Stimulated activated CD4-positive, alpha-beta T cell treated with anti-CD3 and anti-CD28 coated beads, TNF-alpha, amount 100 ng/mL, for 1 hour (primary cell): ENCODE measurements at regions not wholly inside any gene's neighbourhood (a gene's known extent, or its start where the extent isn't known, plus 50 kb on each side); places are given as distances from the start of the nearest gene placed in this dataset.

Experiments
- DNase-seq, 3 donors: peaks; one replicate each; pipeline ENCODE4 v3.0.0-alpha.2; 2020; ENCODE audit warnings: low read depth in 3 of 3, low spot score in 1 of 3

DNA sequence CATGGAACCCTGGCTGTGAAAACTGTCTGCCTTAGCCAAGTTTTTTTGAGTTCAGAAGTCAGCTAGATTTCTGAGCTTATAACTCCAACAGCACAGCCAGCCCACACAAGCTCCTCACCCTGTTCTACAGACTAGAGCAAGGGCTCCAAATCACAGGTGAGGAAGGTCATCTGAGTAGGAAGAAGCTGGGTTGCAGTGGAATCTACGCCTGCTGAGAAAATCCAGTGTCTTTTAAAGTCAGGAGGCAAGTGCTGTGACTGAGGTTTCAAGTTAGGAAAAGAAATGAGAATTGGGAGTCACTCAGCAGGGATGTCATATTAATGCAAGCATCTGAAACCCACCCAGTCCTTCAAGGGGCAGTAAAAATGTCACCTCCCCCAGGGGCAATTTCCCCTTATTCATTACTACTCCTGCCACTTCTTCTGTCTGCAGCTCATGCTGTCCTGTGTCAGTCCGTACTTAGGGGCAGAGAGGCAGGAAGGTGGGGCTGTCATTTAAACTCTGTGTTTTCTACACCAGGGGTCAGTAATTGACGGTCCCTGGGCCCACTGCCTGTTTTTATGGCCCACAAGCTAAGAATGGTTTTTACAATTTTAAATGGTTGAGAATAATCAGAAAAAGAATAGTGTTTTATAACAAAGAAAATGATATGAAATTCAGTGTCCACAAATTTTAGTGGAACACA, 551.1 kb downstream of the BCL11A start:
- DNase-seq = no peak

DNA sequence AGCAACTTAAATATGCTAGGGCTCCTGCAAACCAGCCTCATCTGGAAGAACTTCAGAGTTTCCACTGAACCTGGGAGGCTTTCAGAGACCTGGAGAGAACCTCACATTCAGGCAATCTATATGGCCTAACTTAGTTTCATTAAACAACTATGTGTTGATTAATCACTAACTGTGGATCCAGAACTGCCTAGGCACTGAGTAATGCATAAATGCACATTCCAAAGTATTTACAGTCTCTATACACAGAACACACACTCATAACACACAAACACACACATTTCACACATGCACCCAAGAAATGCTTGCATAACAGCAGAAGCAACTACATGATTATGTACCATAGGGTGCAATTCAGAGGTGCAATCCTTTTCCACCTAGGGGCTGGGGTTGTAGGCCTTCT, 552.8 kb downstream of the BCL11A start:
- DNase-seq = no peak

DNA sequence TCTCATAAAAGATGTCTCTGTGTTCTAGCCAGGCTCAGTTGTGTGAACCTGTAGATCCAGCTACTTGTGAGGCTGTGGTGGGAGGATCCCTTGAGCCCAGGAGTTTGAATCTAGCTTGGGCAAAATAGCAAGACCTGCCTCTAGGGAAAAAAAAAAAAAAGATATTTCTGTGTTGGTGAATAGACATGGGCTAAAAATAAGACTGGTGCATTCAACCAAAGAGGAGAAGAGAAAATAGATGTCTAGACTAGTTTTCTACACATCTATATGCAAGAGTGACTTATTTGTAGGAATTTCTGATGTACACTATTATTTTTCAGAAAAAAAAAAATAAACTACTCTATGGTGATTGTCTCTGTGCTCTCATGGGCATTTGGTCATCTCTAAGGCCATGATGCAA, 555.1 kb downstream of the BCL11A start:
- DNase-seq = no peak

DNA sequence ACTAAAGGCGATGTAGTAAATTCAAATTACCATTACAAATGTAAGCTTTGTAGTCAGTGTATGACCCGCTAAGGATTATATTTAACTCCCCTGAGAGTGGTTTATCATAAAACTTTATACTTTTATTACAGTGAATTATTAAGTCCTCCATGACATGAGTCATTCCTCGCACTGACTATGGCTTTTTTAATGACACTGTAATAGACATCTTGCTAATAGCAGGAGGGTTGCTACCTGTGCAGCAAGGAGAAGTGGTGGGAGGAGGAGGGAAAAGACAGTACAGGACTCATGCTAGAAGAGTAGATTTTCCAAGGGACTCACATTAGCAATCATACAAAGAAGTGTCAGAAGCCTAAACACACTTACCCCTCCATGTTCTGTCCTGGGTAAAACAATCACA, 556.1 kb downstream of the BCL11A start:
- DNase-seq = no peak

DNA sequence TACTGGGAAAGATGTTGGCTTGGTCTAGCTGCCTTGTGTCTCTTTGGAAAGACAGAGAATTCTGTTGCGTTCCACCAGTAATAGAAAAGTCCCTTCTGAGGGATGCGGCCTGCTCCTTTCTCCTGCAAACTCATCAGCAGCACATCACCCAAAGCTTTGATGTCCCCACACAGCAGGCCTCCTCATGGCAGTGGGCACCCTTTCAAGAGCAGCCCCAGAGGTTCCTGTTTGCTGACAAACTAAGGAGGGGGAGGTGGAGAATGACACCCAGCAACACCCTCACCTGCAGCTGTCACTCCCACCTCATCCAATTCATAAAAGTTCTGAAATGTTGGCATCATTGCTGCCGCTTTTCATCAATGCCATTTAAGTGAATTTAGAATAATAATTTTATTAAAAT, 556.6 kb downstream of the BCL11A start:
- DNase-seq = no peak

DNA sequence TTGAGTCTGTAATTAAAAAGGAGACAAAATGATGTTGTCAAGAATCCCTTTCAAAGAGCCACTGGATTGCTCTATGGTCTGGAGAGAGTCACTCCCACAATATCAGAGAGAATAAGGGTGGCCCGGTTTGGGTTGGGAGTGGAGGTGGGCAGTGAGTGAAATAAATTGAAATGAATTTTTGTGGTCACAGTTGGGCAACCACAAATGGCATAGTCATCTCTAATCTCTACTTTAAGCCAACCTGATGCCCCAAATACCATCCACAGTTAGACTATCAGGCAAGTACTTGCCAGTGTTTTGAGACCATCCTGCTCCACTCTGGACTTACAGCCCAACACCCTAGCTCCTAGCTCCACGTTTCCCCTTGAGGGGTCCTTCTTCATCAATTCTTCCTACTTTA, 559.7 kb downstream of the BCL11A start:
- no peak for DNase-seq

DNA sequence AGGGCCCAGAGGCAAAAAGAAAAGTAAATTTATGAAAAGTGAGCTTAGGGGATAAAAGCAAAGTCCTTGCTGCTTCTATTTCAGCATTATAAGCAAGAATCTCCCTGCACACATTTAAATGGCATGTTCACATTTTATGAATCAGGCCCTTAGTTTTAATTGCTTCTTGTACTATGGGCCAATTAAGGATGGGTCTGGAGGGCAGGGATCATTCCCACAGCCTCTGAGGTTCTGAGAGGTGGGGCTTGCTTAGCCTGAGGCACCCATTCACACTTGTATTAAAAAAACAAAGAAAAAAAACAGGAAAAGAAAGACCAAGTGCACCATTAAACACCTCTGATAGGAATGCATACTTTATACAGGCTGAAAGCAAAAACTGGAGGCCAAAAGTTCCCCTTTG, 565.1 kb downstream of the BCL11A start:
- no peak for DNase-seq

DNA sequence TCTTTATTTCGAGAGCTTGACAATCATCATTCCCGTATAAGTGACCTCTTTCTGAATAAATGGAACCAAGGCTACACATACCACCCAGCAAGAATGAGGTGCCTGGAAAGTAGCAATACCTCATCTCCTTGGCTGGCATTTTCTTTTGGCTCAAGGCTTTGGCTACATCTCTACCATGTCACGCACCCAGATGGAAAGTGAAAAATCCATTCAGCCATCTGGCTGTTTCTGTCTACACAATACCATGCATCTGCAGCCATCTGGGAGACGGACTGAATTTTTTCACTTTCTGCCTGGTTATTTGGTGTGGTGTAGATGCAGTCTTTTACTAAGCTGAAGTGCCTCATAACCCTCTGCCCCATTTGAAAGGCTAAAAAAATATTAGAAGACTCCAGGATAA, 566.9 kb downstream of the BCL11A start:
- DNase-seq = no peak

DNA sequence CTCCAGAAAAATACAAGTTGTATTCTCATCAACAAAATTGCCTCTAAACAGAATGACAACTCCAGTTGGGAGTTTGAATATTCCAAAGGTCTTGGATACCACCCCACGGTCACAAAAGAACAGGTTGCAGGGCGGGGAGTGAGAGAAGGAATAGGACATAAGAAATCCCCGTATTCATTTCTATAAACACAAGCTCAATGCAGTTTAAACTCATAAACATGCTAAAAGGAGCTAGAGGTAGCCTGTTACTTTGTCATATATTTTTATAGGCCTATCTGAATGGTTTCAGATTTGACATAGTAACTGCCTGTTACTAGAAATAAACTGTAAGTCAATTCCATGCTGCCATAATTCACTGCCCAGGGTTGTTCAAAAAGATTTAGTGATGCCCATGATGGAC, 567.5 kb downstream of the BCL11A start:
- no peak for DNase-seq

DNA sequence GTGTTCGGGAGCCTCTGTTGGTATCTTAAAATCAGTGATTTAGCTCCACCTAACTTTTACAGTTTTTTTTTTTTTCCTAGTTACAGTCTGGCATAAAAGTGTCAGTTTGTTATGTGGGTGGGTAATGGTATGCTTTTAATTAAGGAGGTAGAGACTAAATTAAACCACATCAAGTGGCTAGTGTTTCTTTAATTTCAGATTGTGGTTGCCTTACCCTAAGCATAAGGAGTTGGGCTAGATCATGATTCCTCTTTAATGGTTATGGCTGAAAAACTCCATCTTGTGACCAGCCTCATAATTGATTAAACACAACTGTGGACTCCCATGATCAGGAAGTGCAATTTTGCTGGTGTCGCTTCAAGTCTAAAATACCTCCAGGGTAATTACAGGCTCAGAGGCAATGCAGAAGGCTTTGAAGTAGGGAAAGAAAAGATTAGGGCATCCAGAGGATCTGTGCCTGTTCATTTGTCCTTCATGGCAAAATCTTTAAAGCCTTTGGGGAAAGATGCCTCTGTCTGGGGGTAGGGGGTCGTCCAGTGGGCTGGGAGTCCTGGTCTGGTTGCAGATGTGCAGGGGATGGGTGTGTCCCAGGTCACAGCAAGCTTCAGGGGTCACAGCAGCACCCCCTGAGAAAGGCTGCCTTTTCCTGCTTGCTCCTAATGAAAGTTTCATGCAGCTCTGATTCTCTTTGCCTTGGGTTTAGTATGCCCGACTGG, 579.2 kb downstream of the BCL11A start:
- DNase-seq = no peak

DNA sequence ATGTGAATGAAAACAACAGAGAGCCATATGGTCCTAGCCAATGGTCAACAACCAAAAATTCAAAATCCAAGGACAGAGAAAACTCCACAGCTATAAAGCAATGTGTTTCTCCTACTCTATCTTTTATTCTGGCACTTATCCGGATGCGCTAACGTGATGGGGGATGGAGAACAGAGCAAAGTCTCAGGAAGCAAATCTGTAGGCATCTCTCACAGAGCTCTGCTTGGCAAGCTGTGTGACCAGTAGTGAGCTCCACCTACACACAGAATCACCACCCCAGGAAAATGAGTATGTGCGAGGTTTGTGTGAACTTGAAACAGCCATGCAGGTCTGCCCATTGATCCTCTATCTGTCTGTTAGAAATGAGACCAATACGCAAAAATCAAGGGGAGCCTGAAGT, 584.3 kb downstream of the BCL11A start:
- DNase-seq = no peak

DNA sequence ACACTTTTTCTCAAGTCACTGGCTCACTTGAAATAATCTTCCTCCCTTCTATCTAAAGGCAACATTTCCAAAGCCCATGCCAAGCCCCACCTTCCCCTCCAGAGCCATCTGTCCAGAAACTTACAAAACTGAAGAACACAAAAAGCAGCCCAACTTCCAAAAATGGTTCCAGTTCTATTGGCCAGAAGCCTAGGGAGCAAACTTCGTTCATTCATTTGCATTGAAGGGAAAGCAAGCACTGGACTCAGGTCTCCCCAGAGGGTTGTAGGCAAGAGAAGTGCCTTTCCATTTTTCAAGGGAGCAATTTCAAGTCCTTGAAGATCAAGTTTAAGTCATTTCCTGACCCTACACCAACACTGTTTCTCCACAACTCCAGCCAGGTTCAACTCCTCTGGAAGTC, 585.0 kb downstream of the BCL11A start:
- DNase-seq = no peak

DNA sequence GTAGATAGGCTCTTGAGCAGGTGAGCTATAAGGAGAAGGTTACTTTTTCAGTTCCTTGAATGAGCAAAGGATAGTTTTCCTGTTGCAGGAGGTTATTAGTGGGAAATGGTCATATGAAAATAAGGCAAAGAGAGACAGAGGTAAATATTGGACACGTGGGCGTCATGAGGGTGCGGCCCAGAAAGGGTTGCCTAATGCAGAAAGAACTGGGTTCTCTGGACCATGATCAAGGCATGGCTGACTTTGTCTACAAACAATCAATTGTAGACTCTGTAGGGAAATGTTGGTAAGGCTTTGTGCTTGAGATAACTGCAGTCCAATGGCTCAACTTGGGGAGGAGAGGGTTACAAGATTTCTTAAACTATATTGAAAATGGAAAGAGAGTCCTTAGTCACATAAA, 585.8 kb downstream of the BCL11A start:
- no peak for DNase-seq

DNA sequence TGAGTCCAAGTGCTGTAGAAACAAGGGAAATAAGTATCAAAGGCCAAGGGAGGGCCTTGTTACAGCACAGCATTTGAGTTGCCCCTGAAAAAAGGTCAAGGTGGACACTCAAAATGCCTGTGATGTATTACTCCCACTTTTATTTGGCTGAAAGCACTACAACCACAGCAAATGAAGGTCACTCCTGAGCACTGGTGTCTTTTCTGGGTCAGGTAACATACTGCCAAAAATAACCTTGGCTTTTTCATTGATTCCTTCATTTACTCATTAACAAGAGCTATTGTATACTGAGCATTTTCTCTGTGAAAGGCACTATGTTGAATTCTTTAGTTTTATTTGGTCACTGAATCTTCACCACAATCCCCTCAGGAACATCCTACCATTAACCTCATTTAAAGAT, 590.3 kb downstream of the BCL11A start:
- no peak for DNase-seq

DNA sequence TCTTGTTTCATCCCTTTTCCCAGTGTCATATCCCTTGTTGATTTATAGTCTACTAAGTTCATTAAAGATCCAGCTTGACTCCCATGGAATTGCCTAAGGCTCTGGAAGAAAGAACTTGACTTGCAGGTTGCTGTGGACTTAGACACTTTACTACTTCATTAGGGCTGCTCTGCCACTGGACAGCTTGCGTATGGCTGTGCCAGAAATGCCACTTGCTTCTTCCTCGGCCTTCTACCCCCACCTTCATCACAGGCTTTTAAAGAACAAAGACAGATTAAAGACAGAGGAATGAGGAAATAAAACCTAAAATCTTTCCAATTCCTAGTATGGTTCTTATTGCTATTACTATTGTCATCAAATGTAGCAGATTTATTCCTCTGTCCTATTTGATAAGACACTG, 591.7 kb downstream of the BCL11A start:
- no peak for DNase-seq

DNA sequence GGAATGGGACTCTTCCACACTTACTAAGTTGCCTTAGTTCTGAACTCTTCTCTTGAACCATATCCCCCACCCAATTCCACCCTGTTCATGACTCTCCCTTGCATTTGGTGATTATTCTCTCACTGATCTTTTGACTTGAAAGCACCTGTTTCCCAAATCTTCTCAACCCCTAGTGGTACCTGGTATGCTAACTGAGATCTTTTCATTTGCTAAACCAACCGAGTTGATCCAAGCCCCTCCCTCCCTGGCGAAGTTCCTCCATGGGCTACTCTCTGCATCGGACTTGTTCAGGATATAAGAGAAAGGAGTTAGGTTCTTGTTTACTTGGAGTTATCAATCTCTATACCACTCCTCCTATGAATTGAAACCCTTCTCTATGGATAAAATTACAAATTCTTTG, 593.5 kb downstream of the BCL11A start:
- no peak for DNase-seq

DNA sequence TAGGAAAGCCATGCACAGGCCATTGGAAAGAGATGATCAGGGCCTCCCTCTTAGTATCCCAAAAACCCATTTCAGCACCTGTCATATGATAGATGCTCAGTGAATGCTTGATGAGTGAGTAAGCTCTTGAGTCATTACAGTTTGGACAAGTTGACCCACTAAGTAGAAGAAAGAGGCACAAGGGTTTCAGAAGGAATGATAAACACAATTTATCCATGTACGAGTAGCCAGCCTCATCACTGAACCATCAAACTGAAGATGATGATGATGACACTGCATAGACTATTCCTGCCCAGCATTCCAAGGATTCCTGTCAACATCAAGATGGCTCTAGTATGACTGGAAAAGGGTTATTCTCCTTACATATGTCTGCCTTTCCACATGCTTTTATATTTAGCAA, 596.0 kb downstream of the BCL11A start:
- DNase-seq = no peak

DNA sequence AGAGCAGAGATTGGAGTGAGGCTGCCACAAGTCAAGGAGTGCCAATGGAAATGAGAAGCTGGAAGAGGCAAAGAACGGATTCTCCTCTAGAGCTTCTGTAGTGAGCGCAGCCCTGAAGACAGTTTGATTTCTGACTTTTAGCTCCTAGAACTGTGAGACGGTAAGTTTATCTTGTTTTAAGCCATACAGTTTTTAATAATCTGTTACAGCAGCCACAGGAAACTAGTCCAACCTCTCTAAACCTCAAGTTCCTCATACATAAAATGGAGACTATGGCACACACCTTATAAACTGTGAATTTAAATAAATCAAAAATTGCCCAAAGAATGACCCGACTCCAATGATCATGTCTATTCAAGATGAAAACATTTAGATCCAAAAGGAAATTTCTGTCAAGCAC, 596.5 kb downstream of the BCL11A start:
- no peak for DNase-seq

DNA sequence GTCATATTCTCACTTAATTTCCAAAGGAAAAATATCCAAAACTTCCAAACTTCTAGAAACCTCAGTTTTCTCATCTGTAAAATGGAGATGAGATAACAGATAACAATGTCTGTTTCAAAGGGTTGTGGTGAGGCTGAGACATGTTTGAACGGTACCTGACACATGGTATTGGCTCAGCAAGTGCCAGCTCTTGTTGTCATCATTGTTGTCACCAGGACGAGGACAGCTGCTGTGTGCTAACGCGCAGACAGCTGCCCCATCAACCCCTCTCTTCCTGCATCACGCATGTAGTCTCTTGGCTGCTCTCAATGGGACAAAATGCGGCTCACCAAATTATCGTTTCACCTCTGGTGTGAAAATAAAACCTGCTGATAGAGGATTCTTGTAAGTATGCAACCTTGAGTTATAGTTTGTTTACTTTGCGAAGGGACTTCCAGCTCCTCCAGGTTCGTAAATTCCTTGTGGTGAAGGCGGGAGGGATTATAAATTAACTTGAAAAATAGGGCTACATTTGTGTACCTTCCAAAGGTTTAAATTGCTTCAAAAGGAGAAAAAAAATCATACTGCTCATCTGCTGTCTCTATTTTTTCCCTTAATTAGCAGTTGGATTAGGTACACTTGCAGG, 605.4 kb downstream of the BCL11A start:
- no peak for DNase-seq

DNA sequence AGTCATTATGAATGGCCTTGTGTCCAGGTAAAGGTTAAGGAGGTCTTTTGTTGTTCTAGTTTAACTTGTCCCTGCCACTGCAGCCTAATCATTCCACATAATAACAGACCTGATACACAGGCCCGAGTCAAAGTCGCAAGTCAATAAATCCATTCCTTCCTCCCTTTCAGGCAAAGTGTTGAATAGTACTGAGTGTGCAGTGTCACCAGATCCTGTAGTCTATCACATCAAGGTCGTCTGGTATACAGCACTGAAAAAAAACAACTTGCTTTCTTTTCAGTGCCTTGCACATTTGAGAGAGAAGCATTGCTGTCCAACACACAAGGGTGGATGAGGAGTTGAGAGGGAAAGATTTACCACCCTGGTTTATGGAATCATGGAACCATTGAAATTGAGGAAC, 606.2 kb downstream of the BCL11A start:
- no peak for DNase-seq

DNA sequence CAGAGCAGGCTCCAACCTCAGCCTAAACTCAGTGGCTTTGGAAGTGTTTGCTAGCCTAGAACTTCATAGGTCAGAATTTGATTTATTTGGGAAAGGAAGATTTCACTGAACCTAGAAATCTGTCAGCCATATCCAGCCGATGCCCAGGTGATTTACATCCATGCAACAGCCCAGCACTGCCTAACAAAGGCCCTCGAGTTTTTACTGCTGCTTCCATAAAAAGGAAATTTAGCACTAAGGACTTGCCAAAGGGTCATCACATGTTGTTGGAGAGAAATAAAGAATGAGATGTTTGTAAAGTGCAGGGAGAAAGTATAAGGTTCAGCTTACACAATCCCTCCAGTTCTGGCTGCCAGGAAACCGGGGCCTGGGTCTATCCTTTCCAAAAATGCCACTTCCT, 614.2 kb downstream of the BCL11A start:
- no peak for DNase-seq

DNA sequence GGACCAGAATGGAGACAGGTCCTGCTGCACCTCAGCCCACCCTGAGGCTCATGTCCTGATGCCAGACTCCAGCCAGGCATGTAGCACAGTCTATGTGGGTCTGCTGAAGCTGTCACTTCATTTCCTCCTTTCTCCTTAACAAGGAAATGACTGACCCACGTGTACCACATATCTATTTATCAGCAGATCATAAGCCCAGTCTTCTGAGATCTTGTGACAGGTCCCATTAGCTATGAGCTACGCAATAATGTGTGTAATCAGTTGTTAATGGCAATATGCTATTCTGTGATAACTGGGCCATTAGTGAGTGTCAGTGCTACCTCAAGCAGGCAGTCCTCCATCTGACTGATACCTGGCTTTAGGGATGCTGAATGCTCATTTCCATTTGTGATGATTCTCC, 615.3 kb downstream of the BCL11A start:
- DNase-seq = no peak

DNA sequence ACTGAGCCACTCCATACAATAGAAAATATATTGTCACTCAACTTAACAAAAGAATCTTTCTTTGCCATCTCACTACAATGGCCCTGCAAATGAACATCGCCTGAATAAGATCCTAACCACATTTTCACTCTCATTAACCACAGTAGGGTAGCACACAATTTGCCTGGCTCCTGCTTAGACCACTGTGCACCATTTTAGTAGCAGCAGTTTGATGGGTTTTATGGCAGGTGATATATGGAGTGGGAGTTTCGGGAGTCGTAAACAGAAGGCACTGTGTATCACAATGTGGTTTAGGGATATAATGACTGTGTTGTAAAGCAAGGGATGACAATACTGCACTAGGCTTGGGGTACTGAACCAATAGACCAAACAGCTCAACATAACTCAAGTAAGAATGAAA, 617.4 kb downstream of the BCL11A start:
- DNase-seq = no peak
